Peyer's patch (tissue), 4 donors: ENCODE measurements at regions not wholly inside any gene's neighbourhood (a gene's known extent, or its start where the extent isn't known, plus 50 kb on each side); places are given as distances from the start of the nearest gene placed in this dataset.

Source experiments
- CTCF ChIP-seq, 6 experiments: fragments of 450-650 bp in 4 of 6; fragments of 200-600 bp in 2 of 6; sonication (generic) in 1 of 6; IDR thresholded peaks; one replicate each; pipeline ENCODE4 v1.5.1; 2017 to 2019; ENCODE audit warnings: antibody characterized with exemption in 6 of 6, mild to moderate bottlenecking in 3 of 6, moderate library complexity in 1 of 6
- POLR2A ChIP-seq, 2 donors: fragments of 450-650 bp; IDR thresholded peaks; one replicate each; pipeline ENCODE4 v1.5.1; 2017; ENCODE audit warnings: antibody characterized with exemption in 2 of 2, mild to moderate bottlenecking in 2 of 2, moderate library complexity in 2 of 2

GRCh38 chr10:125473143-125473793, 209.7 kb downstream of the TEX36 start:
- TF ChIP-seq CTCF (IDR thresholded peaks at IDR 0.05) (no peak), POLR2A (IDR thresholded peaks at IDR 0.05) (no peak)
